HTR-8/SVneo (cell line): ENCODE measurements at regions not wholly inside any gene's neighbourhood (a gene's known extent, or its start where the extent isn't known, plus 50 kb on each side); places are given as distances from the start of the nearest gene placed in this dataset.

Experiments used
- DNase-seq: peaks from one replicate; pipeline ENCODE4 v3.0.0; 2011; ENCODE audit warnings: low spot score, mixed read lengths; ENCODE audit not compliant: insufficient read length
- FAIRE-seq: peaks from 2 replicates; lab custom pipeline; 2011; peaks lifted over from hg19 to GRCh38; lab: Jason Lieb, UNC

- DNase-seq (no peak), FAIRE-seq (no peak)
Observed at GRCh38 chr4:31539284-31540069, 819.3 kb downstream of the PCDH7 start.

- no peak for DNase-seq
- no peak for FAIRE-seq
Observed at GRCh38 chr4:31545330-31545729, 825.2 kb downstream of the PCDH7 start.

GRCh38 chr4:31545755-31546154, 825.6 kb downstream of the PCDH7 start:
- DNase-seq, result no peak
- no peak for FAIRE-seq

DNA sequence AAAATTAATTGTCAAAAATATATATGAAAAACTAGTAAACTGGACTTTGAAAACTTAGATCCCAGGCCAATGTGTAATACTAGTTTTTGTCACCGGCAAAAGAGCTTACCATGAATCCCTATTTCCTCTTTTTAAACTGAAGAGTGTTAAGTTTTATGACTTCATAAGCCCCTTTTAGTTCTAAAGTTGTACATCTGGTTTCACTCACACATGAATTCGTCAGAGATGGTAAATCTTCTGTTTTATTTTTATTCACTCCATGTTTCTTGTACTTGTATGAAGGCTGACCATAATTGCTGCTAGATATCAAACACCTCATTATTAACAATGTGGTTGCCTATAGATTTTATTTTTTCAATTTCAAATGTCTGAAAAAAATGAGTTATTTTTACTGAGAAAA, 827.9 kb downstream of the PCDH7 start:
- FAIRE-seq, result no peak

GRCh38 chr4:31548823-31549222, 828.7 kb downstream of the PCDH7 start:
- FAIRE-seq (no peak), DNase-seq (no peak)

More for the DNA sequence above, 827.9 kb downstream of the PCDH7 start:
- DNase-seq, result no peak

GRCh38 chr4:31549256-31549655, 829.1 kb downstream of the PCDH7 start:
- FAIRE-seq, result no peak
- no peak for DNase-seq

DNA sequence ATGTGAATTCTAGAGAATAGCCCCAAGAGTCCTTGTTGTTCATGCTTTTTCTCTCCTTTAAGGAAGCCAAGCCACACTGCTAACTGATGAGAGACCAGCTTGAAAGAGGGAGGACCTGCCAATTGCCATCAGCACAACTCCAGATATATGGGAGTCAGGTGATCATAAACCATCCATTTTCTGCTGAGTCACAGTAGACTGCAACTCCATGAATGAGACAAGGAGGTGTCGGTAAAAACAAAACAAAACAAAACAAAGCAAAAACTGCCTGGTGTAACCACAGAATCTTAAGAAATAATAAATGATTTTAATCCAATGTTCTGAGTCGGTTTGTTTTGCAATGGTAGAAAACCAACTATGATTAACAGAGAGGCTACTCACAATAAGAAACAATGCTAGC, 837.3 kb downstream of the PCDH7 start:
- FAIRE-seq (no peak), DNase-seq (no peak)

GRCh38 chr4:31573554-31573953, 853.4 kb downstream of the PCDH7 start:
- FAIRE-seq, result no peak

DNA sequence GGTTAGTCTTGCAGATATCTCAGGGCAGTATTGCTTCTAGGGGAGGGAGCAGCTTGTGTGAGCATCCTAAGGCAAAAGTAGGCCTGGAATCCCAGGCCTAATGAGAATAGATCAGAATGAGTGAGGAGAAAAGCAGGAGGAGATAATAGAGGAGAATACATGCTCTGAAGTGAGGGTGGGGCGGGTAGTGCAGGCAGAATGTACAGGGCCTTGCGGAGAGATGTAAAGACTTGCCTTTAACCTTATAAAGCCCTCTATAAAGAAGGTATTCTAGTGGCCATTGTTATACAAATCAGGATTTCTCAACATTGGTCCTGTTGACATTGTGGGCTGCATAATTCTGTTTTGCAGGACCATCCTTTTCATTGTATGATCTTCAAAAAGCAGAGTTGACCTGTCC, 855.3 kb downstream of the PCDH7 start:
- FAIRE-seq (no peak), DNase-seq (no peak)

More at GRCh38 chr4:31573554-31573953, 853.4 kb downstream of the PCDH7 start:
- DNase-seq, result no peak

DNA sequence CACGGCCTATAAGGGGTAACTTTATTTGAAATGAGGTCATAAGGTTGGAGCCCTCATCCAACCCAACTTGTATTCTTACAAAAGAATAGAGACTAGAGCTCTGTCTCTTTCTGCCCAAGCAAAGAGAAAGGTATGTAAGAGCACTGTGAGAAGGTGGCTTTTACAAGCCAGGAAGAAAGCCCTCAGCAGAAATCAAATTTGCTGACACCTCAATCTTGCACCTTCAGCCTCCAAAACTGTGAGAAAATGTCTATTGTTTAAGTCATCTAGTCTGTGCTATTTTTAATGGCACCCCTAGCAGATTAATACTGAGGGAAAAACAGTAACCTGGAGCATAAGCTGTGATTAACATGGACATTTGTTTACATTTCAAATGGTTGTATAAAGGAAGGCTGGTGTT, 860.7 kb downstream of the PCDH7 start:
- FAIRE-seq (no peak), DNase-seq (no peak)

DNA sequence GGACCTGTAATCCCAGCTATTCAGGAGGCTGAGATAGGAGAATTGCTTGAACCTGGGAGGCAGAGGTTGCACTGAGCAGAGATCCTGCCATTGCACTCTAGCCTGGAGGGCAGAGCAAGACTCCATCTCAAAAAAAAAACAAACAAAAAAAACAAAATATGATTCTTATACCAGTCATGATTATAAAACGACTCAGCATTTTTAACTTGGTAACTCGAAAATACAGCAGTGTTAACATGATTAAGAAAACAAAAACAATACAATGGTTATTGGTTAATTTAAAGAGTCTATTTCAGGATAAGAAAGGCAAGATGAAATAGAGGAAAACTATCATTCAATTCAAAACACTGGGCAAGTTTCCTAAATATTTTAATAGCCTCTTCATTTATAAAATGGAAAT, 865.3 kb downstream of the PCDH7 start:
- FAIRE-seq (no peak), DNase-seq (no peak)

DNA sequence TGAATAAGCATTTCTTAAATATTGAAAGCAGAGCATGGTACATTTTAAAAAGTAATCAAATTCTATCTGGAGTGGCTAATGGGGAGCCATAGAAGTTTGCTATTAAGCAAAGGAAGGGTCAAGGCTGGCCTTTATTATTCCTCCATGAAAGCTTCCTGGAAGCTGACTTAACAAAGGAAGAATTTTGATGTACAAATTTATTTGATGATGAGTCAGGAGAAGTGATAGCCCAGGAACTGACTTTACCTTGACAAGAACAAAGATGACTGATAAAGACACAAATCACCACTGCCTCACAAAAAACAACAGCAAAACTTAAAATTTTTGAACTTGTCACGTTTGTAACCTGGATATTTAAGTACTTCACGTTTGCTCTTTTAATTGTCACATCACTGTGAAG, 872.1 kb downstream of the PCDH7 start:
- FAIRE-seq (no peak), DNase-seq (no peak)

DNA sequence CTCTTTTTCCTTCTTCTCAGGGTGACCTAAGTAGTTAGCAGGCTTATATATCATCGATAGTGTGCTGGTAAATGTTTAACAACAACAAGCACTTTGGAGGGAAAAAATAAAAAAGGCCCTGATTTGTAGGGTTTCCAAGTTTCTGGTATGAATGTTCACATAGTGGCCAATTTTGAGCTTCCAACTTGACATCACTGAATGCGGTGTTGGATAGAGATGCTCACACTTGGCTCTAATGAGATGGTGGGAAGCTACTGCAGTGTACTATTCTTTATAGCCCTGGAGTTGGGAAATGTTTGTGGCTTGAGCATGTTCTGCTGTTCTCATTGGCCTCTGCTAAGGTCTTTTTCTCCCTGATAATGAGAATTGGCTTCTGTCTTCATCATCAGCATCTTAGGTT, 875.3 kb downstream of the PCDH7 start:
- FAIRE-seq, result no peak
- DNase-seq, result no peak

DNA sequence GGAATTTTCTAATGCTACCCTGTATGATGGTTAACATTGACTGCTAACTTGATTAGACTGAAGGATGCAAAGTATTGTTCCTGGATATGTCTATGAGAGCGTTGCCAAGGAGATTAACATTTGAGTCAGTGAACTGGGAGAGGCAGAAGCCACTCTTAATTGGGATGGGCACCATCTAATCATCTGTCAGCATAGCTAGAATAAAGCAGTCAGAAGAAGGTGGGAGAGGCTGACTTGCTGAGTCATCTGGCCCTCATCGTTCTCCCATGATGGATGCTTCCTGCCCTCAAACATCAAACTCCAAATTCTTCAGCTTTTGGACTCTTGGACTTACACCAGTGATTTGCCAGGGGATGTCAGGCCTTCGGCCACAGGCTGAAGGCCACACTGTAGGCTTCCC, 878.5 kb downstream of the PCDH7 start:
- FAIRE-seq (no peak), DNase-seq (no peak)

DNA sequence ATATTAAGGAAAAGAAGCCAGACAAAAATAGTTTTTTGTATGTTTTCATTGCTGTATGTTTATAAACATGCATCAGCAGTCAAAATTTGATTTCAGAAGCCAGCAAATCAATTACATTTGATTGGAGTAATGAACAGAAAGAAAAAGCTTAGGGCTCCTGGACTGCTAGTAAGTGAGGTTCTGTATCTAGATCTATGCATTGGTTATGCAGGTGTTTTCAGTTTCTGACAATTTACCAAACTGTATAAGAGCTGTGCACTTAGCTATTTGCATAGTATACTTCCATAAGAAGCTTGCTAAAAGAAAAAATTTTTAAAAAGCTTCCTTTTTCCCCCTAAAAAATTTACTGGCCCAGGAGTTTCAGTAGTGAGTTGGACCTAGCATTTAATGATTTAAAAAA, 881.6 kb downstream of the PCDH7 start:
- DNase-seq, result no peak
- FAIRE-seq, result no peak

- FAIRE-seq (no peak), DNase-seq (no peak)
Observed at GRCh38 chr4:31613946-31614623, 893.9 kb downstream of the PCDH7 start.

- no peak for FAIRE-seq
- no peak for DNase-seq
Observed at GRCh38 chr4:31617667-31618066, 897.5 kb downstream of the PCDH7 start.

- no peak for FAIRE-seq
- DNase-seq, result no peak
Observed at GRCh38 chr4:31620476-31620875, 900.3 kb downstream of the PCDH7 start.

DNA sequence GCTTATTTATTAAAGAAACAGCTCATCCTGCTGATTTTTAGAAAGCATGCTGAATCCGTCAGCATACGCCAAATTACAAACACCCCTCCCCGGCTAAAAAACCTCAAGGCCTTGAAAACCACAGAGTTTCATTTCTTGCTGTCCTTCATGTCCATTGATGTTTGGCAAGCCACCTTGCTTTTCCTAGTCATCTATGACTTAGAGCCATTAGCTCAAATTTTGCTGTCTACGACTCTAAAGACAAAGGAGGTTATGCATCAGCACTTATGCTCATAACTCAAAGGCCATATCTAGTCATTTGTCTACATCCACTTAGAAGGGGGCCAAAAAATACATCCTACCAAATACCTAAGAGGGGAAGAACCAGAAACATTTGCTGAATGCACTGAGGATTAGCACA, 925.1 kb downstream of the PCDH7 start:
- FAIRE-seq, result no peak
- no peak for DNase-seq

DNA sequence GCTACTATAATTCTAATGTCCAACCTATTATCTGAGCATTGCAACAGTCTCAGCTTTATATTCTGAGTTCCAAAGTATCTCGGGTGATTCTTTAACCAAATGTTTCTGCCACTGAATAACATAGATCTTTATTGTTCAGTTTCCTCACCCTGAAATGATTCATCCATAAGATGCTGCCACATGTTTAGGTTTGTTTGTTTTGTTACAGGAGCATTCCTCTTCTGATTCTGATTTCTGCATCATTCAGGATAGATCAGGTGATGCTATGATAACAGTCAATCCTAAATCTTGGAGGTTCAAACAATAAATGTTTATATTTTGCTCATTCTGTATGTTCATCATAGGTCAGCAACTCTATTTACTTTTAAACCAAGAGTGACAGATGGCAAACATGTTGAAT, 927.6 kb downstream of the PCDH7 start:
- no peak for DNase-seq
- FAIRE-seq, result no peak

DNA sequence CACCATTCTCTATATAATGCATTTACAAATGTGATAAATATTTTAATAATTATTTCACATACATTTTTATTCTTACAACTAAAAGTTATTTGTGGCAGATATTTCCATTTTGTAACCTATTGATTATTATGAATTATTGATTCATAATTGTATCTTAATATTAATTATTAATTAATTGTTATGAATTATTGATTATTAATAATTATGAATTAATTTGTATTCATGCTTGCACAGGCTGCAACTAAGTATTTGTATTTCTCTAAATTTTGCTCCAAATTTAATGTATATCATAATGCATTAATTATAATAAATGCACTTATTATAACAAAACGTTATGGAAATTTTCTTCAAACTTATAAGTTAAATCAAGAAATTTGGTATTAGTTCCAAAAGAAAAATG, 929.7 kb downstream of the PCDH7 start:
- no peak for FAIRE-seq

GRCh38 chr4:31651541-31651940, 931.4 kb downstream of the PCDH7 start:
- FAIRE-seq (no peak), DNase-seq (no peak)

More for the DNA sequence above, 929.7 kb downstream of the PCDH7 start:
- no peak for DNase-seq
